Osteocyte (in vitro differentiated cells): ENCODE measurements at regions not wholly inside any gene's neighbourhood (a gene's known extent, or its start where the extent isn't known, plus 50 kb on each side); places are given as distances from the start of the nearest gene placed in this dataset.

ENCODE experiments used
- DNase-seq: peaks from one replicate; pipeline ENCODE4 v3.0.0; 2021; ENCODE audit warnings: mixed read lengths; ENCODE audit not compliant: unreplicated experiment; ENCODE audit errors: extremely low spot score
- H3K27ac Mint-ChIP-seq: one replicate; pipeline ENCODE4 v1.8.0; 2021; ENCODE audit warnings: mild to moderate bottlenecking, mixed read lengths; ENCODE audit not compliant: unreplicated experiment
- H3K27me3 Mint-ChIP-seq: one replicate; pipeline ENCODE4 v1.8.0; 2021; ENCODE audit warnings: mixed read lengths; ENCODE audit not compliant: unreplicated experiment
- H3K36me3 Mint-ChIP-seq: one replicate; pipeline ENCODE4 v1.8.0; 2021; ENCODE audit warnings: mixed read lengths; ENCODE audit not compliant: unreplicated experiment
- H3K4me1 Mint-ChIP-seq: one replicate; pipeline ENCODE4 v1.8.0; 2021; ENCODE audit warnings: mixed read lengths; ENCODE audit not compliant: unreplicated experiment
- H3K4me3 Mint-ChIP-seq: one replicate; pipeline ENCODE4 v1.8.0; 2021; ENCODE audit warnings: mild to moderate bottlenecking, moderate library complexity, mixed read lengths; ENCODE audit not compliant: unreplicated experiment
- H3K9me3 Mint-ChIP-seq: one replicate; pipeline ENCODE4 v1.8.0; 2021; ENCODE audit warnings: mixed read lengths; ENCODE audit not compliant: unreplicated experiment
- CTCF ChIP-seq: fragments of 200-600 bp; sonication (generic); IDR thresholded peaks from 2 replicates; pipeline ENCODE4 v1.5.0; 2021; ENCODE audit warnings: antibody characterized with exemption, mild to moderate bottlenecking, moderate library complexity

DNA sequence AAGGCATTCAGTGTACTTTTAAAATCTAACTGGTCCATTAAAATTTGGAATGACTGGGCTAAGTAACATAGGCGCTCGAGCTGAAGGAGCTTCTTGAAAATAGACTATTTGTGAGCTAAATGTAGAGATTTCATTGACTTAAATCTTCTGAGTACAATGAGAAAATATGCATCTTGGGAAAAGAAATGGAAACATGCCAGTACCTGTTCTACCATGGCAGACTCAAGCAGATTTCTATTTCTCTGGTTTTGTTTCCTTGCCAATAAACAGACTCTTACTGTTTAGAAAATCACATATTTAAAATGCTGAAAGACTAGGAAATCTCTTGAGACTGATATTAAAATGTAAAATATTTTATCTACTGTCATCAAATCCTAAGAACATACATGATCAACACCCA lies 678.1 kb downstream of the FAT4 start:
- Mint-ChIP-seq H3K36me3 (no peaks in the 10 kb centered on the region), H3K4me1 (peaks cover 2% of the 10 kb centered on the region), H3K4me3 (no peak overlapping the region), H3K27me3 (peaks cover 9% of the 10 kb centered on the region), H3K9me3 (no peaks in the 10 kb centered on the region), H3K27ac (no peak overlapping the region)
- no peak for TF ChIP-seq CTCF
- no peak for DNase-seq

GRCh38 chr4:125994024-125994423 lies 679.3 kb downstream of the FAT4 start:
- no peak for DNase-seq
- H3K27me3 Mint-ChIP-seq, result peaks cover 17% of the 10 kb centered on the region
- TF ChIP-seq CTCF, result no peak
- H3K4me1 Mint-ChIP-seq, result peaks cover 2% of the 10 kb centered on the region
- no peaks in the 10 kb centered on the region for H3K9me3 Mint-ChIP-seq
- no peak overlapping the region for H3K27ac Mint-ChIP-seq
- no peaks in the 10 kb centered on the region for H3K36me3 Mint-ChIP-seq
- no peak overlapping the region for H3K4me3 Mint-ChIP-seq

GRCh38 chr4:125994430-125994829 lies 679.7 kb downstream of the FAT4 start:
- H3K36me3 Mint-ChIP-seq, result no peaks in the 10 kb centered on the region
- no peak for DNase-seq
- H3K4me3 Mint-ChIP-seq, result no peak overlapping the region
- peaks cover 20% of the 10 kb centered on the region for H3K27me3 Mint-ChIP-seq
- H3K27ac Mint-ChIP-seq, result no peak overlapping the region
- H3K9me3 Mint-ChIP-seq, result no peaks in the 10 kb centered on the region
- TF ChIP-seq CTCF, result no peak
- H3K4me1 Mint-ChIP-seq, result peaks cover 2% of the 10 kb centered on the region

DNA sequence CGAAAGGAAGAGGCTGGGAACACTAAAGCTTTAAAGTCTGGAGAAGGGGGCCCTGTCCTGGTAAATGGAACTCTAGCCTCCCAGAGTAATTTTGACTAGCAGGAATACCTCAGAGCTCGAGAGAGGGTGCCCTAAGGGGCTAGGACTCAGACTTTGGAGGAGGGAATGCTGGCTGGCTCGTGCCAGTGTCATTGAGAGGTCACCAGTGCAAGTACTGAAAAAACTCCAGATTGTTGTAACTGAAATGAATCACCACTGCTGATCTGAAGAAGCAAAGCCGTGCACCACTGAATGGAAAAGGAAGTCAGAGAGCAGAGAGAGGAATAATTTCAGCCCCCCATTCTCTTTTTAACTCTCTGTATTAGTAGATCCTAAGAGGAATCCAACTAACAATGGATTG lies 690.2 kb downstream of the FAT4 start:
- H3K9me3 Mint-ChIP-seq, result peaks cover 5% of the 10 kb centered on the region
- no peak overlapping the region for H3K27ac Mint-ChIP-seq
- no peaks in the 10 kb centered on the region for H3K36me3 Mint-ChIP-seq
- H3K4me3 Mint-ChIP-seq, result peak overlapping the region; percentile 12
- H3K4me1 Mint-ChIP-seq, result peaks cover 11% of the 10 kb centered on the region
- no peak for DNase-seq
- H3K27me3 Mint-ChIP-seq, result peaks cover 38% of the 10 kb centered on the region
- no peak for TF ChIP-seq CTCF

GRCh38 chr4:126007142-126007541 lies 692.4 kb downstream of the FAT4 start:
- H3K27ac Mint-ChIP-seq, result no peak overlapping the region
- peaks cover 4% of the 10 kb centered on the region for H3K36me3 Mint-ChIP-seq
- H3K4me1 Mint-ChIP-seq, result peaks cover 11% of the 10 kb centered on the region
- no peak for TF ChIP-seq CTCF
- peaks cover 17% of the 10 kb centered on the region for H3K9me3 Mint-ChIP-seq
- H3K27me3 Mint-ChIP-seq, result peaks cover 29% of the 10 kb centered on the region
- H3K4me3 Mint-ChIP-seq, result no peak overlapping the region
- no peak for DNase-seq
